ENCODE measurements at regions not wholly inside any gene's neighbourhood (a gene's known extent, or its start where the extent isn't known, plus 50 kb on each side); places are given as distances from the start of the nearest gene placed in this dataset.

DNA sequence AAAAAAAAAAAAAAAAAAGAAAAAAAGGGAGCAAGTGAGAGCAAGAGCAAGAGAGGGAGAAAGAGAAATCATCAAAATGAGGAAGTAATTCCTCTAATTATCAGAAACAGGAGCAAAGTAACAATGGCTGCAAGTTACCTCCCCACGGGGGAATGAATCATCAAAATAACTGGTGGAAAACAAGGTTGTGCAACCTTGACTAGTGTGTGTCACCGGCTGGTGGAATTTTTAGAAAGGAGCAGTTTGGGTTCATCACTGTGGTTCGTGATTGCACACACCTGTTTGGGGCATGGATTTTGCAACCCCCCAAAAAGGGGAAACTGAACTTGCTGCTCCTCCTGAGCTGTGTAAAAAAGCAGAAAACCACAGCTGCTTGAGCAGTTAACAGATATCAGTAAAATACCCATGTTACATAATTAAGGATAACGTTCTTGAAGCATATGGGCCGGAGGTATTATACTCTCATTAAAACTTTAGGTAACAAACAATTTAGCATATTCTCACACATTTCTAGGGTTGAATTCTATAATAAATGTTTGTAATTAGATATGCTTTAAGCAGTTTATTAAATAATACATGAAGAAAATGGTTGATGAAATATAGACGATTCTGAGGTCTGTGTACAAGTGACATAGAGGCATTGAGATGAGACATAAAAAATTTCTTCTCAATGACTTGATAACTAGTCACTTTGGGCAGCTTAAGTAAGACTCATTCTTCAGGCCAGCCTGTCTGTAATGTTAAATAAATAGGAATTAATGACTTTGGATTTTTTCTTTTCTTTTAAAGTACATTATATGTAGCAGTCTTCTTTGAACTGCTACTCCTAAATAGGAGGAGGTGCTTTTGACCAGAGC, 184.2 kb upstream of the ZEB2 start:
- H3K9me3 Mint-ChIP-seq, result peaks cover 9% of the 10 kb centered on the region
- no peak for DNase-seq (ENCODE audit: low spot score in 2 of 2, unreplicated experiment in 2 of 2)
- no peaks in the 10 kb centered on the region for H3K27me3 Mint-ChIP-seq (ENCODE audit: low read depth)
- no peak for TF ChIP-seq CTCF (IDR thresholded peaks at IDR 0.05; ENCODE audit: unreplicated experiment)
- peaks cover 23% of the 10 kb centered on the region for H3K4me1 Mint-ChIP-seq
- no peak overlapping the region for H3K27ac Mint-ChIP-seq
- no peaks in the 10 kb centered on the region for H3K36me3 Mint-ChIP-seq
- H3K4me3 Mint-ChIP-seq, result no peak overlapping the region

GRCh38 chr2:144702051-144702450, 182.1 kb upstream of the ZEB2 start:
- DNase-seq (ENCODE audit: low spot score in 2 of 2, unreplicated experiment in 2 of 2), result no peak
- Mint-ChIP-seq H3K36me3 (no peaks in the 10 kb centered on the region), H3K27ac (no peak overlapping the region), H3K4me1 (peaks cover 21% of the 10 kb centered on the region), H3K9me3 (peaks cover 25% of the 10 kb centered on the region), H3K4me3 (no peak overlapping the region), H3K27me3 (ENCODE audit: low read depth) (no peaks in the 10 kb centered on the region)
- TF ChIP-seq CTCF (IDR thresholded peaks at IDR 0.05; ENCODE audit: unreplicated experiment), result no peak

GRCh38 chr2:144701259-144701658, 181.3 kb upstream of the ZEB2 start:
- Mint-ChIP-seq H3K4me3 (no peak overlapping the region), H3K27ac (no peak overlapping the region)
- no peak for DNase-seq (ENCODE audit: low spot score in 2 of 2, unreplicated experiment in 2 of 2)

DNA sequence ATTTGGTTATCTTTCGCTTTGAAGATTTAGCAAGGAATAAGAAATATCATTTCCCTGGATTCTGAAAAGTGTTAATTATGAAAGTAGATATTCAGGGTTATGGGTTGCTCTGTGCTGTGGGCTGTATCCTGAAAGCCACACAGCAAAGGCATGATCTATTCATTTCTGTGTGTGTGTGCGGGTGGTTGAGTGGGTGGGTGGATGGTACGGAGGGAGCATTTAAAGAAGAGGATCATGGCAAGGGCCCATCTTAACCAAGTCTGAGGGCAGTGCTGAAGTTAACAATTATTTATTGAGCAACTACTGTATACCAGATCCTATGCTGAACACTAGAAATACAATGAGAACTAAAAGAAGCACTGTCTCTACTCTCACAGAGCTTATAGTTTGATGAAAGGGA, 178.2 kb upstream of the ZEB2 start:
- Mint-ChIP-seq H3K36me3 (no peaks in the 10 kb centered on the region), H3K27me3 (ENCODE audit: low read depth) (no peaks in the 10 kb centered on the region), H3K27ac (no peak overlapping the region), H3K4me1 (peaks cover 8% of the 10 kb centered on the region), H3K4me3 (no peak overlapping the region), H3K9me3 (peaks cover 31% of the 10 kb centered on the region)
- no peak for DNase-seq (ENCODE audit: low spot score in 2 of 2, unreplicated experiment in 2 of 2)
- TF ChIP-seq CTCF (IDR thresholded peaks at IDR 0.05; ENCODE audit: unreplicated experiment), result no peak

More at GRCh38 chr2:144701259-144701658, 181.3 kb upstream of the ZEB2 start:
- peaks cover 30% of the 10 kb centered on the region for H3K9me3 Mint-ChIP-seq
- no peaks in the 10 kb centered on the region for H3K27me3 Mint-ChIP-seq (ENCODE audit: low read depth)
- H3K36me3 Mint-ChIP-seq, result no peaks in the 10 kb centered on the region
- no peak for TF ChIP-seq CTCF (IDR thresholded peaks at IDR 0.05; ENCODE audit: unreplicated experiment)
- H3K4me1 Mint-ChIP-seq, result peaks cover 21% of the 10 kb centered on the region

DNA sequence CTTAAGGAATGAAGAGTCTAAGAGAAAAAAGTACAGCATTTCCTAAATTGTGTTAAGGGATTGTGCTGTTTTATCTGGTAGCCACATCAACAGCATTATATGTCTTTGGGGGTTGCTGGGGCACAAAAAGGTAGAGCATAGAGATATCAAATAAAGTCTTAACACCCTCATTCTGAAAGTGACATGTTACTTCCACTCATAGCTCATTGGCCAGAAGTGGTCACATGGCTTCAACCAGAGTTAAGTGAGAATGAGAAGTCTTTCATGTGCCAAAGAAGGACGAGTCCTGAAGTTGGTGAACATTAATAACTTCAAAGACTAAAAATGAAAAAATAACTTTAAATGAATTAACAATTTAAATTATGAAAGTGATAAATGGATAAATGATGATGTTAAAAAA, 175.7 kb upstream of the ZEB2 start:
- no peak for TF ChIP-seq CTCF (IDR thresholded peaks at IDR 0.05; ENCODE audit: unreplicated experiment)
- Mint-ChIP-seq H3K27me3 (ENCODE audit: low read depth) (no peaks in the 10 kb centered on the region), H3K4me3 (no peak overlapping the region), H3K4me1 (peaks cover 8% of the 10 kb centered on the region), H3K36me3 (no peaks in the 10 kb centered on the region), H3K9me3 (peaks cover 31% of the 10 kb centered on the region), H3K27ac (no peak overlapping the region)
- DNase-seq (ENCODE audit: low spot score in 2 of 2, unreplicated experiment in 2 of 2), result no peak

Data from mesothelial cell of epicardium (in vitro differentiated cells).